ENCODE measurements at regions not wholly inside any gene's neighbourhood (a gene's known extent, or its start where the extent isn't known, plus 50 kb on each side); places are given as distances from the start of the nearest gene placed in this dataset.

DNA sequence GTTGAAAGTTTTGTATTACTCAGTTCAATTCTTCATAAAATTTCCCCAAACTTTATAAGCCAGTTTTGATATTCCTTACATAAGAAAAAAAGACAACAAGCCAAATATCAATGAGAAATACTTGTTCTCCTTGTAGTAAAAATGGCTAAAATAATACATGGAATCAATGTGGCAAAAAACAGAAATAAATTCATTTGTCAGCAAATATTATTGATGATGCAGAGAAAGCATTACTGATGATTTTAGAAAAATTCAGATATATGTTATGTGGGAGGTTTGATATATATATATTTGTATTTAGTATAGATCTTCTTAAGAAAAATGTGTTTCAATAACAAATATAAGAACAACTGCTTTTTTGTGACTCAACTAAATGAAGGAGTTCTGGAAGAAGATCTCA lies 127.0 kb upstream of the PUM3 start:
- TF ChIP-seq, protein P1, sequence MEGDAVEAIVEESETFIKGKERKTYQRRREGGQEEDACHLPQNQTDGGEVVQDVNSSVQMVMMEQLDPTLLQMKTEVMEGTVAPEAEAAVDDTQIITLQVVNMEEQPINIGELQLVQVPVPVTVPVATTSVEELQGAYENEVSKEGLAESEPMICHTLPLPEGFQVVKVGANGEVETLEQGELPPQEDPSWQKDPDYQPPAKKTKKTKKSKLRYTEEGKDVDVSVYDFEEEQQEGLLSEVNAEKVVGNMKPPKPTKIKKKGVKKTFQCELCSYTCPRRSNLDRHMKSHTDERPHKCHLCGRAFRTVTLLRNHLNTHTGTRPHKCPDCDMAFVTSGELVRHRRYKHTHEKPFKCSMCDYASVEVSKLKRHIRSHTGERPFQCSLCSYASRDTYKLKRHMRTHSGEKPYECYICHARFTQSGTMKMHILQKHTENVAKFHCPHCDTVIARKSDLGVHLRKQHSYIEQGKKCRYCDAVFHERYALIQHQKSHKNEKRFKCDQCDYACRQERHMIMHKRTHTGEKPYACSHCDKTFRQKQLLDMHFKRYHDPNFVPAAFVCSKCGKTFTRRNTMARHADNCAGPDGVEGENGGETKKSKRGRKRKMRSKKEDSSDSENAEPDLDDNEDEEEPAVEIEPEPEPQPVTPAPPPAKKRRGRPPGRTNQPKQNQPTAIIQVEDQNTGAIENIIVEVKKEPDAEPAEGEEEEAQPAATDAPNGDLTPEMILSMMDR (IDR thresholded peaks at IDR 0.05) = no peak
- no peak for TF ChIP-seq POLR2A (IDR thresholded peaks at IDR 0.05)

Data from right lobe of liver (tissue), 4 donors.